Liver (tissue), 8 donors: ENCODE measurements at regions not wholly inside any gene's neighbourhood (a gene's known extent, or its start where the extent isn't known, plus 50 kb on each side); places are given as distances from the start of the nearest gene placed in this dataset.

Experiments used
- DNase-seq: peaks from one replicate; pipeline ENCODE4 v3.0.0-alpha.2; 2017; ENCODE audit warnings: low spot score
- H3K27ac ChIP-seq, 2 donors: one replicate each; pipeline ENCODE4 v1.7.0; 2013; ENCODE audit warnings: inconsistent platforms in 2 of 2, low read length in 2 of 2, control low read depth in 1 of 2, low read depth in 1 of 2, mild to moderate bottlenecking in 1 of 2
- H3K27me3 ChIP-seq, 4 donors: one replicate each; pipeline versions ENCODE4 v1.6.1 to v1.7.0; 2013; ENCODE audit warnings: low read length in 3 of 4, inconsistent platforms in 1 of 4, mild to moderate bottlenecking in 1 of 4, moderate library complexity in 1 of 4; ENCODE audit not compliant: control insufficient read depth in 4 of 4, insufficient read depth in 4 of 4
- H3K36me3 ChIP-seq, 4 donors: one replicate each; pipeline versions ENCODE4 v1.6.1 to v1.7.0; 2013; ENCODE audit warnings: low read length in 3 of 4, mild to moderate bottlenecking in 3 of 4, low read depth in 1 of 4, moderate library complexity in 1 of 4; ENCODE audit not compliant: control insufficient read depth in 4 of 4, insufficient read depth in 3 of 4
- H3K4me1 ChIP-seq, 4 donors: one replicate each; pipeline versions ENCODE4 v1.6.1 to v1.7.0; 2013; ENCODE audit warnings: low read length in 3 of 4, mild to moderate bottlenecking in 3 of 4, moderate library complexity in 1 of 4; ENCODE audit not compliant: control insufficient read depth in 4 of 4, insufficient read depth in 4 of 4
- H3K4me3 ChIP-seq, 3 donors: one replicate each; pipeline versions ENCODE4 v1.6.1 to v1.7.0; 2013; ENCODE audit warnings: low read length in 3 of 3, control low read depth in 1 of 3, low read depth in 1 of 3, mild to moderate bottlenecking in 1 of 3
- H3K9ac ChIP-seq, 2 donors: one replicate each; pipeline ENCODE4 v1.7.0; 2013; ENCODE audit warnings: low read length in 2 of 2, mild to moderate bottlenecking in 2 of 2, moderate library complexity in 2 of 2, control low read depth in 1 of 2, low read depth in 1 of 2
- H3K9me3 ChIP-seq, 4 donors: one replicate each; pipeline versions ENCODE4 v1.6.1 to v1.7.0; 2013; ENCODE audit warnings: low read length in 3 of 4; ENCODE audit not compliant: control insufficient read depth in 4 of 4
- CTCF ChIP-seq: fragments of 150-350 bp; IDR thresholded peaks from 2 replicates; pipeline ENCODE4 v1.5.1; 2017; ENCODE audit warnings: improper control_type of control experiment, low read depth, low read length; ENCODE audit not compliant: missing input control
- EGR1 ChIP-seq, 2 donors: IDR thresholded peaks; 2 replicates each; pipeline ENCODE4 v1.6.1; 2016 to 2018; ENCODE audit warnings: antibody characterized with exemption in 2 of 2, low read depth in 2 of 2
- FOXA2 ChIP-seq: IDR thresholded peaks from 2 replicates; pipeline ENCODE4 v1.6.1; 2016; ENCODE audit warnings: antibody characterized with exemption
- GABPA ChIP-seq, 2 donors: IDR thresholded peaks in 1 of 2; conservative IDR thresholded peaks in 1 of 2; 2 replicates each; pipeline ENCODE4 v1.6.1; 2016; ENCODE audit warnings: antibody characterized with exemption in 2 of 2, mild to moderate bottlenecking in 1 of 2, moderate library complexity in 1 of 2
- HNF4A ChIP-seq, 2 donors: conservative IDR thresholded peaks; 2 replicates each; pipeline ENCODE4 v1.6.1; 2016; ENCODE audit warnings: antibody characterized with exemption in 2 of 2, mild to moderate bottlenecking in 2 of 2
- HNF4G ChIP-seq: IDR thresholded peaks from 2 replicates; pipeline ENCODE4 v1.6.1; 2016; ENCODE audit warnings: antibody characterized with exemption
- JUND ChIP-seq, 2 donors: IDR thresholded peaks; 2 replicates each; pipeline ENCODE4 v1.6.1; 2016; ENCODE audit warnings: antibody characterized with exemption in 2 of 2
- MAX ChIP-seq: IDR thresholded peaks from 2 replicates; pipeline ENCODE4 v1.6.1; 2016; ENCODE audit warnings: antibody characterized with exemption
- NR2F2 ChIP-seq: IDR thresholded peaks from 2 replicates; pipeline ENCODE4 v1.6.1; 2016; ENCODE audit warnings: antibody characterized with exemption
- RAD21 ChIP-seq, 2 donors: IDR thresholded peaks; 2 replicates each; pipeline ENCODE4 v1.6.1; 2016; ENCODE audit warnings: antibody characterized with exemption in 2 of 2, mild to moderate bottlenecking in 2 of 2
- REST ChIP-seq: IDR thresholded peaks from 2 replicates; pipeline ENCODE4 v1.6.1; 2016; ENCODE audit warnings: antibody characterized with exemption, mild to moderate bottlenecking
- RXRA ChIP-seq, 2 donors: IDR thresholded peaks; 2 replicates each; pipeline ENCODE4 v1.6.1; 2017 to 2018; ENCODE audit warnings: antibody characterized with exemption in 2 of 2, mild to moderate bottlenecking in 1 of 2
- SP1 ChIP-seq: IDR thresholded peaks from 2 replicates; pipeline ENCODE4 v1.6.1; 2018; ENCODE audit warnings: antibody characterized with exemption, mild to moderate bottlenecking
- TAF1 ChIP-seq: conservative IDR thresholded peaks from 2 replicates; pipeline ENCODE4 v1.6.1; 2016; ENCODE audit warnings: antibody characterized with exemption, mild to moderate bottlenecking
- YY1 ChIP-seq: IDR thresholded peaks from 2 replicates; pipeline ENCODE4 v1.6.1; 2016; ENCODE audit warnings: antibody characterized with exemption, mild to moderate bottlenecking
- ZBTB33 ChIP-seq: IDR thresholded peaks from 2 replicates; pipeline ENCODE4 v1.6.1; 2016; ENCODE audit warnings: antibody characterized with exemption
- WGBS: extraction: QIAGEN DNeasy Blood & Tissue Kit; methylation state at CpG from one replicate; pipeline ENCODE4 v1.1.7; 2013; 5-methylcytosine and 5-hydroxymethylcytosine counted together
- donor health status: healthy.
- donor health status: healthy.
- donor health status: healthy.
- donor health status: healthy.
- donor health status: healthy.

GRCh38 chr2:83850071-83850725 lies 608.9 kb downstream of the SUCLG1 start (continued):
- no peak for TF ChIP-seq EGR1 (IDR thresholded peaks at IDR 0.05; ENCODE audit: low read depth in 2 of 2)
- no peak for TF ChIP-seq JUND (IDR thresholded peaks at IDR 0.05)

GRCh38 chr2:83844490-83844889 lies 614.6 kb downstream of the SUCLG1 start:
- Histone ChIP-seq H3K9me3 (no peaks in the 10 kb centered on the region), H3K4me3 (no peak overlapping the region), H3K4me1 (no peaks in the 10 kb centered on the region), H3K36me3 (no peaks in the 10 kb centered on the region), H3K27me3 (no peaks in the 10 kb centered on the region), H3K27ac (no peak overlapping the region), H3K9ac (no peak overlapping the region)
- whole genome bisulfite sequencing, result 89% methylated on average over 2 of the region's 2 CpGs
- TF ChIP-seq RXRA (IDR thresholded peaks at IDR 0.05) (no peak), HNF4G (no peak), REST (no peak), FOXA2 (no peak), MAX (no peak), SP1 (no peak)
- DNase-seq, result no peak

- no peak overlapping the region for H3K4me3 ChIP-seq
- no peak for DNase-seq
- no peaks in the 10 kb centered on the region for H3K36me3 ChIP-seq
These were observed 616.7 kb downstream of the SUCLG1 start for GRCh38 chr2:83842421-83842820.

More at GRCh38 chr2:83842421-83842820, 616.7 kb downstream of the SUCLG1 start:
- H3K27me3 ChIP-seq, result no peaks in the 10 kb centered on the region
- H3K4me1 ChIP-seq, result no peaks in the 10 kb centered on the region
- H3K9ac ChIP-seq, result no peak overlapping the region
- no peak overlapping the region for H3K27ac ChIP-seq
- no peaks in the 10 kb centered on the region for H3K9me3 ChIP-seq
- no peak for TF ChIP-seq GABPA (IDR thresholded peaks at IDR 0.05 in 1 of 2, conservative IDR thresholded peaks at IDR 0.05 in 1 of 2)
- TF ChIP-seq RAD21 (IDR thresholded peaks at IDR 0.05), result no peak
- no peak for TF ChIP-seq SP1
- no peak for TF ChIP-seq NR2F2
- no peak for TF ChIP-seq TAF1
- TF ChIP-seq EGR1 (IDR thresholded peaks at IDR 0.05; ENCODE audit: low read depth in 2 of 2), result no peak
- TF ChIP-seq HNF4G, result no peak
- no peak for TF ChIP-seq RXRA (IDR thresholded peaks at IDR 0.05)
- no peak for TF ChIP-seq MAX
- TF ChIP-seq FOXA2, result no peak
- no peak for TF ChIP-seq ZBTB33
- TF ChIP-seq JUND (IDR thresholded peaks at IDR 0.05), result no peak
- TF ChIP-seq HNF4A (conservative IDR thresholded peaks at IDR 0.05), result no peak
- TF ChIP-seq YY1, result no peak
- TF ChIP-seq REST, result no peak
- no peak for TF ChIP-seq CTCF
